Esophagus squamous epithelium (tissue), 4 donors: ENCODE measurements at regions not wholly inside any gene's neighbourhood (a gene's known extent, or its start where the extent isn't known, plus 50 kb on each side); places are given as distances from the start of the nearest gene placed in this dataset.

ENCODE experiments used
- POLR2A ChIP-seq, 4 donors: fragments of 450-650 bp; IDR thresholded peaks; one replicate each; pipeline ENCODE4 v1.6.1; 2017; ENCODE audit warnings: antibody characterized with exemption in 4 of 4, mild to moderate bottlenecking in 4 of 4, moderate library complexity in 3 of 4
- TF ChIP-seq, protein P1 (sequence below), 6 experiments: fragments of 450-650 bp in 4 of 6; fragments of 200-600 bp in 2 of 6; sonication (generic) in 2 of 6; IDR thresholded peaks; one replicate each; pipeline ENCODE4 v1.5.1; 2016 to 2019; ENCODE audit warnings: antibody characterized with exemption in 6 of 6, mild to moderate bottlenecking in 4 of 6, moderate library complexity in 4 of 6

DNA sequence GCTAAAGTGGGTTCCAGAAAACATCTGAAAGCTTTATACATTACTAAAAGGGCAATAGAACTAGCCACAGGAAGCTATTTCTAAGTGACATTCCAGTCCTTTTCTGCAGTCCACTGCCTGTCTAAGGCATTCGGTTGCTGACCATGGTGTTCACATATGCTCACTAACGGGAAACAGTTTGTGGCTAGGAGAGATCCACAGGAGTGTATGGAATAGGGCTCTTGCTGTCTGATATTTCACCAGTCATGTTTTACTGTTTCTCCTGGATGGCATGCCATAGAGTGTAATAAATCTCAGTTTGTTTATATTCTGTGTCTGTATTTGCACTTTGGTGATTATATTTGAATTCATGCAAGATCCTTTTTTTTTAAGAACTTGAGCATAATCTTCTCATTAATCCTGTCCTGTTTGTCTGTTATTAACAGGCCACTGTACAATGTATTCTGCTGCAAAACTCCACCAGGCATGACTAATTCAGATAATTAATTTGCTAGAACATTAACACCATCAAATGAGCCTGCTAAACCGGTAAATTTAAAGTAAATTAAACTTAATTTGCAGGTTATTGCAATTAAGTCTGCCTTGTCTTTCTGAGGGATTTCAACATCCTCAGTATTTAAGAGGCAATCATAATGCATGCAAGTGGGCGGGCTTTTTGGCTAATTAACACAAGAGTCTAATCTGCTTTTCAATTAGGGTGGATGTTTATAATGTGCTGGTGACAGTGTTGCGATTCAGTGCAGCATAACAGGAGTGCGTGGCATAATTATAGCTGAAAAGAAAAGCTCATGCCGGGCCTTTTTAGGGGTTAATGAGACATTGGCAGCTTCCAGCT, 201.3 kb downstream of the POU4F1 start:
- TF ChIP-seq, protein P1, sequence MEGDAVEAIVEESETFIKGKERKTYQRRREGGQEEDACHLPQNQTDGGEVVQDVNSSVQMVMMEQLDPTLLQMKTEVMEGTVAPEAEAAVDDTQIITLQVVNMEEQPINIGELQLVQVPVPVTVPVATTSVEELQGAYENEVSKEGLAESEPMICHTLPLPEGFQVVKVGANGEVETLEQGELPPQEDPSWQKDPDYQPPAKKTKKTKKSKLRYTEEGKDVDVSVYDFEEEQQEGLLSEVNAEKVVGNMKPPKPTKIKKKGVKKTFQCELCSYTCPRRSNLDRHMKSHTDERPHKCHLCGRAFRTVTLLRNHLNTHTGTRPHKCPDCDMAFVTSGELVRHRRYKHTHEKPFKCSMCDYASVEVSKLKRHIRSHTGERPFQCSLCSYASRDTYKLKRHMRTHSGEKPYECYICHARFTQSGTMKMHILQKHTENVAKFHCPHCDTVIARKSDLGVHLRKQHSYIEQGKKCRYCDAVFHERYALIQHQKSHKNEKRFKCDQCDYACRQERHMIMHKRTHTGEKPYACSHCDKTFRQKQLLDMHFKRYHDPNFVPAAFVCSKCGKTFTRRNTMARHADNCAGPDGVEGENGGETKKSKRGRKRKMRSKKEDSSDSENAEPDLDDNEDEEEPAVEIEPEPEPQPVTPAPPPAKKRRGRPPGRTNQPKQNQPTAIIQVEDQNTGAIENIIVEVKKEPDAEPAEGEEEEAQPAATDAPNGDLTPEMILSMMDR (IDR thresholded peaks at IDR 0.05), result no peak
- TF ChIP-seq POLR2A (IDR thresholded peaks at IDR 0.05), result no peak
